Ishikawa (cell line): ENCODE measurements at regions not wholly inside any gene's neighbourhood (a gene's known extent, or its start where the extent isn't known, plus 50 kb on each side); places are given as distances from the start of the nearest gene placed in this dataset.

Experiments used
- CEBPB ChIP-seq: IDR thresholded peaks from 2 replicates; pipeline ENCODE4 v1.6.1; 2012
- CREB1 ChIP-seq: IDR thresholded peaks from 2 replicates; pipeline ENCODE4 v1.6.1; 2012; ENCODE audit warnings: low read depth
- EGR1 ChIP-seq: IDR thresholded peaks from 2 replicates; pipeline ENCODE4 v1.6.1; 2012
- EP300 ChIP-seq: IDR thresholded peaks from 2 replicates; pipeline ENCODE4 v1.6.1; 2012; ENCODE audit warnings: borderline replicate concordance
- FOXM1 ChIP-seq: IDR thresholded peaks from 2 replicates; pipeline ENCODE4 v1.6.1; 2012; ENCODE audit warnings: low read depth, borderline replicate concordance
- NFIC ChIP-seq: IDR thresholded peaks from 2 replicates; pipeline ENCODE4 v1.6.1; 2012
- RAD21 ChIP-seq: IDR thresholded peaks from 2 replicates; pipeline ENCODE4 v1.6.1; 2012; ENCODE audit warnings: low read depth
- TAF1 ChIP-seq: IDR thresholded peaks from 2 replicates; pipeline ENCODE4 v1.6.1; 2012; ENCODE audit warnings: low read depth, mild to moderate bottlenecking
- TCF12 ChIP-seq: IDR thresholded peaks from 2 replicates; pipeline ENCODE4 v1.6.1; 2012; ENCODE audit warnings: low read depth
- TEAD4 ChIP-seq: IDR thresholded peaks from 2 replicates; pipeline ENCODE4 v1.6.1; 2012
- YY1 ChIP-seq: IDR thresholded peaks from 2 replicates; pipeline ENCODE4 v1.6.1; 2012; ENCODE audit warnings: low read depth
- ZBTB7A ChIP-seq: IDR thresholded peaks from 2 replicates; pipeline ENCODE4 v1.6.1; 2012; ENCODE audit warnings: low read depth
- TF ChIP-seq, protein P1 (sequence below): IDR thresholded peaks from 2 replicates; pipeline ENCODE4 v1.6.1; 2012
- TF ChIP-seq, protein P2 (sequence below): IDR thresholded peaks from 2 replicates; pipeline ENCODE4 v1.6.1; 2012
- TF ChIP-seq, protein P3 (sequence below): IDR thresholded peaks from 2 replicates; pipeline ENCODE4 v1.6.1; 2012; ENCODE audit warnings: low read depth, mild to moderate bottlenecking

DNA sequence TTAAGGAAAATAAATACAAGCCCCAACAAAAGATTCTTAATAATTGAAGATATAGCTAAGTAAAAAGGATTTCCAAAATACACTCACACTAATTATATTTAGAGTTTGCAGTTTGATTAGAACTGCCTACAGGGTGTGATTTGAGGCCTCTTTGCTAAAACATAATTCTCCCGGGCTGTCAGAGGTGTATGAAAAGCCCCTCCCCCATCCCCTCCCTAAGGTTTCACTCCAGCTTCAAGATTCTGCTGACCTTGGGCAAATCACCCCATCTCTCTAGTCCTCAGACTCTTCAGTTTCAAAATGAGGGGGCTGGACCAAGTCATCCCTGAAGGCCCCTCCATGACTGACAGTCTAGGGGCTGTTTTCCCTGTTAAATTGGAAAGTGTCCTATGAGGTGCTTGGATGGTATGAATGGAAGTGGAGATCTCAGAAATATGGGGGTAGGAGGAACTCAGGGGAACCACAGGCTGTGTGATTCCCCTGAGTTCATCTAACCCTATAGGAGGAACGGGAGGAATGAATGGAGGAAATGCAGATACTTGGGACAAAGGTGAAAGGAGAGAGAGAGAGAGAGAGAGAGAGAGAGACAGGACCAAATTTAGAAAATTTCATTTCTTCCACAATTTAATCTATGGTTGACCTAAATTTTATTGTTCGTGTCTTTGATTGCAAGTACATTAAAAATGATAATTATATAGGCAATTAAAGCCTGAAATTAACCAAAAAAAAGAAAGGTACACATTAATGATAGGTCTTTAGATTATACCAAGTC is 107.5 kb downstream of the SPP2 start:
- no peak for TF ChIP-seq YY1
- no peak for TF ChIP-seq NFIC
- TF ChIP-seq, protein P1, sequence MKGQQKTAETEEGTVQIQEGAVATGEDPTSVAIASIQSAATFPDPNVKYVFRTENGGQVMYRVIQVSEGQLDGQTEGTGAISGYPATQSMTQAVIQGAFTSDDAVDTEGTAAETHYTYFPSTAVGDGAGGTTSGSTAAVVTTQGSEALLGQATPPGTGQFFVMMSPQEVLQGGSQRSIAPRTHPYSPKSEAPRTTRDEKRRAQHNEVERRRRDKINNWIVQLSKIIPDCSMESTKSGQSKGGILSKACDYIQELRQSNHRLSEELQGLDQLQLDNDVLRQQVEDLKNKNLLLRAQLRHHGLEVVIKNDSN: no peak
- TF ChIP-seq TEAD4: no peak
- TF ChIP-seq EP300: no peak
- no peak for TF ChIP-seq TAF1
- no peak for TF ChIP-seq ZBTB7A
- TF ChIP-seq TCF12: no peak
- TF ChIP-seq RAD21: no peak
- TF ChIP-seq, protein P2, sequence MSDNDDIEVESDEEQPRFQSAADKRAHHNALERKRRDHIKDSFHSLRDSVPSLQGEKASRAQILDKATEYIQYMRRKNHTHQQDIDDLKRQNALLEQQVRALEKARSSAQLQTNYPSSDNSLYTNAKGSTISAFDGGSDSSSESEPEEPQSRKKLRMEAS: no peak
- no peak for TF ChIP-seq FOXM1
- TF ChIP-seq CREB1: no peak
- TF ChIP-seq, protein P3, sequence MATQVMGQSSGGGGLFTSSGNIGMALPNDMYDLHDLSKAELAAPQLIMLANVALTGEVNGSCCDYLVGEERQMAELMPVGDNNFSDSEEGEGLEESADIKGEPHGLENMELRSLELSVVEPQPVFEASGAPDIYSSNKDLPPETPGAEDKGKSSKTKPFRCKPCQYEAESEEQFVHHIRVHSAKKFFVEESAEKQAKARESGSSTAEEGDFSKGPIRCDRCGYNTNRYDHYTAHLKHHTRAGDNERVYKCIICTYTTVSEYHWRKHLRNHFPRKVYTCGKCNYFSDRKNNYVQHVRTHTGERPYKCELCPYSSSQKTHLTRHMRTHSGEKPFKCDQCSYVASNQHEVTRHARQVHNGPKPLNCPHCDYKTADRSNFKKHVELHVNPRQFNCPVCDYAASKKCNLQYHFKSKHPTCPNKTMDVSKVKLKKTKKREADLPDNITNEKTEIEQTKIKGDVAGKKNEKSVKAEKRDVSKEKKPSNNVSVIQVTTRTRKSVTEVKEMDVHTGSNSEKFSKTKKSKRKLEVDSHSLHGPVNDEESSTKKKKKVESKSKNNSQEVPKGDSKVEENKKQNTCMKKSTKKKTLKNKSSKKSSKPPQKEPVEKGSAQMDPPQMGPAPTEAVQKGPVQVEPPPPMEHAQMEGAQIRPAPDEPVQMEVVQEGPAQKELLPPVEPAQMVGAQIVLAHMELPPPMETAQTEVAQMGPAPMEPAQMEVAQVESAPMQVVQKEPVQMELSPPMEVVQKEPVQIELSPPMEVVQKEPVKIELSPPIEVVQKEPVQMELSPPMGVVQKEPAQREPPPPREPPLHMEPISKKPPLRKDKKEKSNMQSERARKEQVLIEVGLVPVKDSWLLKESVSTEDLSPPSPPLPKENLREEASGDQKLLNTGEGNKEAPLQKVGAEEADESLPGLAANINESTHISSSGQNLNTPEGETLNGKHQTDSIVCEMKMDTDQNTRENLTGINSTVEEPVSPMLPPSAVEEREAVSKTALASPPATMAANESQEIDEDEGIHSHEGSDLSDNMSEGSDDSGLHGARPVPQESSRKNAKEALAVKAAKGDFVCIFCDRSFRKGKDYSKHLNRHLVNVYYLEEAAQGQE: no peak
- TF ChIP-seq CEBPB: no peak
- no peak for TF ChIP-seq EGR1

DNA sequence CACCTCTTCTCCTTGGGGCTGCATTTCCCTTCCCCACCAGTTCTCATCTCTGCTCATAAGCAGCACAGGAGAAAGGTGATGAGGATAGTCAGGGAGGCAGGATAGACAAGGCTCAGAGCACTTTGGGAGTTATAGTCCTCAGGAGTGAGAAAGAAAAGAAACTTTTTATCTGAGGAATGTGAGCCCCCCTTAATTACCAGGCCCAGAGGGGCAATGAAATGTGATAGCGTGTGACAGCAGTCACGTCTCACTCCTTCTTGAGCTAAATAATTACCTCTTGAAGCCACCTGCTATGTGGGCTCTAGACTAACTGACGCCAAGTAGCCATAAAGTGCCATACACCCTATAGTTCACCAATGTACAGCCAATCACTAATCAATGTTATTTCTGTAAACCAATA is 105.8 kb downstream of the SPP2 start:
- TF ChIP-seq TCF12 (no peak), RAD21 (no peak)
- TF ChIP-seq, protein P1: no peak
- TF ChIP-seq, protein P3: no peak

DNA sequence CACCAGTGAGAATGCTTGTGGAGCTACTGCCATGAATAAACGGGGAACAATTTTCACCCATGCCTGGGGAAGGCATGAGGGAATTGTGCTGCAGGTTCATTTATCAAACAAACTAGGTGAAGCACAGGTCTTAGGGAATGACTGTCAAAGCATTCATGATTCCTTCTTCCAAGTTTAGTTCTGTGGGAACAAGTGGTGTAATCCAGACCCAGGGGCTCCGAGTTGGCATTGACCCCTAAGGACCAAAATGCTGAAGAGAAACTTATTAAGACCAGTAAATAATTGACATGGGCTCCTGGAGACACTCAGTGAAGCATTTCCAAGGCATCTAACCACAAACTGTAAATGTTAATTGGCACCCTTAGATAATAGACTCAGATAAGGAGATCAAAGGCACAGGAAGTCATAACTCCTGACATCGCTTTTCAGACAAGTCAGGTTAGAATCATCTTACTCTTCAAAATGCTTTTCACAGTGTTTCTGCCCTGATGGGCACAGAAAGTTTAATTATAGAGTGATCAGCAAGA is 96.9 kb downstream of the SPP2 start:
- TF ChIP-seq, protein P1: no peak
- no peak for TF ChIP-seq RAD21
- peak; percentile 76 for TF ChIP-seq TCF12
- TF ChIP-seq, protein P2: no peak
- no peak for TF ChIP-seq ZBTB7A
- peak; percentile 23; the same call in 1 of the 2 replicates for TF ChIP-seq NFIC
- no peak for TF ChIP-seq YY1
- peak; percentile 52; the same call in 1 of the 2 replicates for TF ChIP-seq FOXM1
- TF ChIP-seq TAF1: no peak
- peak; percentile 79; the same call in 1 of the 2 replicates for TF ChIP-seq EP300
- TF ChIP-seq, protein P3: no peak
- no peak for TF ChIP-seq EGR1
- TF ChIP-seq CREB1: no peak
- no peak for TF ChIP-seq CEBPB
- TF ChIP-seq TEAD4: peak; percentile 51; the same call in 1 of the 2 replicates
